Right cardiac atrium (tissue), 5 donors: ENCODE measurements at regions not wholly inside any gene's neighbourhood (a gene's known extent, or its start where the extent isn't known, plus 50 kb on each side); places are given as distances from the start of the nearest gene placed in this dataset.

Experiments used
- ATAC-seq, 2 donors: fragments of 200-7000 bp; cut with Tn5 transposase; one replicate each; pipeline versions ENCODE4 v1.8.0 to v1.9.1; 2020; ENCODE audit warnings: moderate library complexity in 2 of 2, mild to moderate bottlenecking in 1 of 2
- DNase-seq, 3 donors: peaks; one replicate each; pipeline ENCODE4 v3.0.0-alpha.2; 2020
- H3K27ac ChIP-seq: one replicate; pipeline ENCODE4 v1.5.1; 2013; ENCODE audit warnings: mild to moderate bottlenecking, low read length, control low read depth, moderate library complexity
- H3K27me3 ChIP-seq: one replicate; pipeline ENCODE4 v1.6.1; 2013; ENCODE audit not compliant: control insufficient read depth, insufficient read depth
- H3K4me1 ChIP-seq: one replicate; pipeline ENCODE4 v1.6.1; 2013; ENCODE audit warnings: low read length; ENCODE audit not compliant: control insufficient read depth, insufficient read depth
- H3K4me3 ChIP-seq: one replicate; pipeline ENCODE4 v1.5.1; 2013; ENCODE audit warnings: low read length, control low read depth
- H3K9me3 ChIP-seq: one replicate; pipeline ENCODE4 v1.6.1; 2013; ENCODE audit warnings: low read length; ENCODE audit not compliant: control insufficient read depth
- WGBS: extraction: QIAGEN DNeasy Blood & Tissue Kit; methylation state at CpG from one replicate; pipeline ENCODE4 v1.1.7; 2013; 5-methylcytosine and 5-hydroxymethylcytosine counted together
- intact Hi-C, 4 donors: fragments of 100-400 bp; cut with DNase I; formaldehyde crosslinking; loops; one replicate each; pipeline versions ENCODE4 v1.11.0 to v1.14.0; 2022 to 2023
- donor health status: healthy with polysubstance abuse.
- donor health status: DM: no; HTN: yes; CAD: no.
- donor health status: DM: no; HTN: no; CAD: no.
- donor health status: DM: no; HTN: yes; CAD: no; lungs with severe emphysema.
- donor health status: DM: yes; HTN: yes; CAD: no.

- H3K4me1 ChIP-seq, result no peaks in the 10 kb centered on the region
- ATAC-seq (no peak), DNase-seq (no peak)
- H3K27ac ChIP-seq, result no peak overlapping the region
- no peak overlapping the region for H3K4me3 ChIP-seq
- no peaks in the 10 kb centered on the region for H3K27me3 ChIP-seq
- H3K9me3 ChIP-seq, result no peaks in the 10 kb centered on the region
- intact Hi-C loops, result no loop called here
- 80% methylated on average over 3 of the region's 3 CpGs for WGBS
Measured at GRCh38 chr12:116397148-116397547, 119.7 kb upstream of the MED13L start.

GRCh38 chr12:116398193-116398592, 120.7 kb upstream of the MED13L start:
- H3K27ac ChIP-seq, result no peak overlapping the region
- intact Hi-C loops, result no loop called here
- no peaks in the 10 kb centered on the region for H3K27me3 ChIP-seq
- H3K9me3 ChIP-seq, result no peaks in the 10 kb centered on the region
- no peak overlapping the region for H3K4me3 ChIP-seq
- DNase-seq (no peak), ATAC-seq (no peak)
- H3K4me1 ChIP-seq, result no peaks in the 10 kb centered on the region

- H3K9me3 ChIP-seq, result no peaks in the 10 kb centered on the region
- H3K4me1 ChIP-seq, result no peaks in the 10 kb centered on the region
- ATAC-seq, result no peak
- no peak overlapping the region for H3K27ac ChIP-seq
- DNase-seq, result no peak
- H3K27me3 ChIP-seq, result no peaks in the 10 kb centered on the region
- 94% methylated on average over 1 of the region's 1 CpG for WGBS
- H3K4me3 ChIP-seq, result no peak overlapping the region
- intact Hi-C loops, result no loop called here
Measured at GRCh38 chr12:116399055-116399454, 121.6 kb upstream of the MED13L start.

- DNase-seq (no peak), ATAC-seq (no peak)
- H3K9me3 ChIP-seq, result no peaks in the 10 kb centered on the region
- 76% methylated on average over 4 of the region's 4 CpGs for WGBS
- no peak overlapping the region for H3K27ac ChIP-seq
- H3K4me3 ChIP-seq, result no peak overlapping the region
- H3K4me1 ChIP-seq, result no peaks in the 10 kb centered on the region
- intact Hi-C loops, result no loop called here
- H3K27me3 ChIP-seq, result no peaks in the 10 kb centered on the region
Measured at GRCh38 chr12:116400636-116401372, 123.3 kb upstream of the MED13L start.

GRCh38 chr12:116401565-116401964, 124.1 kb upstream of the MED13L start:
- H3K27ac ChIP-seq, result no peak overlapping the region
- H3K9me3 ChIP-seq, result no peaks in the 10 kb centered on the region
- intact Hi-C loops, result no loop called here
- no peaks in the 10 kb centered on the region for H3K27me3 ChIP-seq
- no peaks in the 10 kb centered on the region for H3K4me1 ChIP-seq
- no peak overlapping the region for H3K4me3 ChIP-seq
- 81% methylated on average over 3 of the region's 3 CpGs for WGBS
- DNase-seq, result no peak
- ATAC-seq, result no peak

GRCh38 chr12:116402163-116402939, 124.9 kb upstream of the MED13L start:
- H3K9me3 ChIP-seq, result no peaks in the 10 kb centered on the region
- no peak overlapping the region for H3K27ac ChIP-seq
- no peaks in the 10 kb centered on the region for H3K27me3 ChIP-seq
- H3K4me1 ChIP-seq, result no peaks in the 10 kb centered on the region
- intact Hi-C loops, result no loop called here
- ATAC-seq, result no peak
- 76% methylated on average over 11 of the region's 11 CpGs for WGBS
- no peak overlapping the region for H3K4me3 ChIP-seq
- no peak for DNase-seq

GRCh38 chr12:116403546-116403945, 126.1 kb upstream of the MED13L start:
- DNase-seq, result no peak
- no peak overlapping the region for H3K27ac ChIP-seq
- ATAC-seq, result no peak
- H3K4me1 ChIP-seq, result no peaks in the 10 kb centered on the region
- H3K27me3 ChIP-seq, result no peaks in the 10 kb centered on the region
- intact Hi-C loops, result no loop called here
- H3K9me3 ChIP-seq, result no peaks in the 10 kb centered on the region
- over 99% methylated on average over 3 of the region's 3 CpGs for WGBS
- H3K4me3 ChIP-seq, result no peak overlapping the region

- Histone ChIP-seq H3K4me1 (no peaks in the 10 kb centered on the region), H3K27me3 (no peaks in the 10 kb centered on the region), H3K27ac (no peak overlapping the region), H3K4me3 (no peak overlapping the region), H3K9me3 (no peaks in the 10 kb centered on the region)
- ATAC-seq (no peak), DNase-seq (no peak)
- intact Hi-C loops, result no loop called here
- 94% methylated on average over 14 of the region's 14 CpGs for WGBS
Measured at GRCh38 chr12:116404247-116404646, 126.8 kb upstream of the MED13L start.

- WGBS, result 56% methylated on average over 6 of the region's 6 CpGs
- Histone ChIP-seq H3K4me3 (no peak overlapping the region), H3K4me1 (no peaks in the 10 kb centered on the region), H3K27me3 (no peaks in the 10 kb centered on the region), H3K27ac (no peak overlapping the region), H3K9me3 (no peaks in the 10 kb centered on the region)
- intact Hi-C loops, result no loop called here
- ATAC-seq (no peak), DNase-seq (no peak)
Measured at GRCh38 chr12:116404913-116405611, 127.6 kb upstream of the MED13L start.

GRCh38 chr12:116406529-116406928, 129.0 kb upstream of the MED13L start:
- WGBS, result 26% methylated on average over 3 of the region's 3 CpGs
- H3K27ac ChIP-seq, result no peak overlapping the region
- no peaks in the 10 kb centered on the region for H3K27me3 ChIP-seq
- intact Hi-C loops, result no loop called here
- peak; percentile 93 to 98 (median 95) for DNase-seq
- ATAC-seq, result peak; percentile 94 to 96
- peaks cover 2% of the 10 kb centered on the region for H3K4me1 ChIP-seq
- no peak overlapping the region for H3K4me3 ChIP-seq
- H3K9me3 ChIP-seq, result no peaks in the 10 kb centered on the region
